Omental fat pad (tissue), 3 donors: ENCODE measurements at regions not wholly inside any gene's neighbourhood (a gene's known extent, or its start where the extent isn't known, plus 50 kb on each side); places are given as distances from the start of the nearest gene placed in this dataset.
"Not testable (repeated sequence)": the region's sequence is repeated elsewhere in the genome, so short reads cannot be mapped to it uniquely, and the experiment has no call there.

ENCODE experiments used
- ATAC-seq: fragments of 150-250 bp; one replicate; pipeline ENCODE4 v1.9.1; 2016; ENCODE audit warnings: mild to moderate bottlenecking, moderate library complexity; ENCODE audit not compliant: low FRiP score
- DNase-seq: peaks from one replicate; pipeline ENCODE4 v3.0.0-alpha.2; 2019; ENCODE audit warnings: low spot score
- CTCF ChIP-seq, 3 donors: fragments of 450-650 bp; IDR thresholded peaks; one replicate each; pipeline ENCODE4 v1.5.1; 2016 to 2017; ENCODE audit warnings: antibody characterized with exemption in 3 of 3, mild to moderate bottlenecking in 3 of 3, moderate library complexity in 2 of 3

GRCh38 chr4:148542922-148543623, 100.9 kb upstream of the NR3C2 start:
- DNase-seq = no peak
- no peak for TF ChIP-seq CTCF (IDR thresholded peaks at IDR 0.05)
- no peak for ATAC-seq

GRCh38 chr4:148540622-148541326, 98.6 kb upstream of the NR3C2 start:
- no peak for DNase-seq
- no peak for TF ChIP-seq CTCF (IDR thresholded peaks at IDR 0.05)
- no peak for ATAC-seq

GRCh38 chr4:148539387-148539786, 97.2 kb upstream of the NR3C2 start:
- no peak for DNase-seq
- ATAC-seq = no peak
- no peak for TF ChIP-seq CTCF (IDR thresholded peaks at IDR 0.05)

GRCh38 chr4:148533851-148534250, 91.6 kb upstream of the NR3C2 start:
- not testable (repeated sequence) for ATAC-seq, DNase-seq

GRCh38 chr4:148530114-148530513, 87.9 kb upstream of the NR3C2 start:
- DNase-seq (no peak), ATAC-seq (no peak)
- no peak for TF ChIP-seq CTCF (IDR thresholded peaks at IDR 0.05)

- no peak for ATAC-seq
- no peak for DNase-seq
- no peak for TF ChIP-seq CTCF (IDR thresholded peaks at IDR 0.05)
Measured at GRCh38 chr4:148527571-148527970, 85.4 kb upstream of the NR3C2 start.

- TF ChIP-seq CTCF (IDR thresholded peaks at IDR 0.05) = no peak
- ATAC-seq (no peak), DNase-seq (no peak)
Measured at GRCh38 chr4:148522995-148523394, 80.8 kb upstream of the NR3C2 start.
